PFSK-1 (cell line): ENCODE measurements at regions not wholly inside any gene's neighbourhood (a gene's known extent, or its start where the extent isn't known, plus 50 kb on each side); places are given as distances from the start of the nearest gene placed in this dataset.

Experiments used
- FOXP2 ChIP-seq: optimal IDR thresholded peaks from 2 replicates; pipeline ENCODE3; 2011; ENCODE audit warnings: borderline replicate concordance, control low read depth, inconsistent platforms; ENCODE audit not compliant: insufficient read depth; ENCODE audit errors: extremely low read length, extremely low read depth
- POLR2AphosphoS5 ChIP-seq: IDR thresholded peaks from 2 replicates; pipeline ENCODE4 v1.6.1; 2012; ENCODE audit warnings: low read depth, mild to moderate bottlenecking, control low read depth, low read length, moderate library complexity
- SIN3A ChIP-seq: IDR thresholded peaks from 2 replicates; pipeline ENCODE4 v1.6.1; 2012; ENCODE audit warnings: mild to moderate bottlenecking, low read length, moderate library complexity, borderline replicate concordance; ENCODE audit not compliant: insufficient read depth
- TAF1 ChIP-seq: IDR thresholded peaks from 2 replicates; pipeline ENCODE4 v1.6.1; 2012; ENCODE audit warnings: low read length, control low read depth, borderline replicate concordance; ENCODE audit not compliant: insufficient read depth
- TF ChIP-seq, protein P1 (sequence below), 2 experiments: IDR thresholded peaks; 2 replicates each; pipeline versions ENCODE4 v1.6.1 to v1.8.0; 2011 to 2012; ENCODE audit warnings: low read depth in 2 of 2, low read length in 2 of 2, control low read depth in 1 of 2, inconsistent platforms in 1 of 2, mild to moderate bottlenecking in 1 of 2, moderate library complexity in 1 of 2; ENCODE audit not compliant: insufficient read depth in 1 of 2

GRCh38 chr14:27387463-27387862 is 789.6 kb upstream of the NOVA1 start:
- TF ChIP-seq TAF1: no peak
- TF ChIP-seq SIN3A: no peak
- TF ChIP-seq POLR2AphosphoS5: no peak
- no peak for TF ChIP-seq FOXP2
- TF ChIP-seq, protein P1, sequence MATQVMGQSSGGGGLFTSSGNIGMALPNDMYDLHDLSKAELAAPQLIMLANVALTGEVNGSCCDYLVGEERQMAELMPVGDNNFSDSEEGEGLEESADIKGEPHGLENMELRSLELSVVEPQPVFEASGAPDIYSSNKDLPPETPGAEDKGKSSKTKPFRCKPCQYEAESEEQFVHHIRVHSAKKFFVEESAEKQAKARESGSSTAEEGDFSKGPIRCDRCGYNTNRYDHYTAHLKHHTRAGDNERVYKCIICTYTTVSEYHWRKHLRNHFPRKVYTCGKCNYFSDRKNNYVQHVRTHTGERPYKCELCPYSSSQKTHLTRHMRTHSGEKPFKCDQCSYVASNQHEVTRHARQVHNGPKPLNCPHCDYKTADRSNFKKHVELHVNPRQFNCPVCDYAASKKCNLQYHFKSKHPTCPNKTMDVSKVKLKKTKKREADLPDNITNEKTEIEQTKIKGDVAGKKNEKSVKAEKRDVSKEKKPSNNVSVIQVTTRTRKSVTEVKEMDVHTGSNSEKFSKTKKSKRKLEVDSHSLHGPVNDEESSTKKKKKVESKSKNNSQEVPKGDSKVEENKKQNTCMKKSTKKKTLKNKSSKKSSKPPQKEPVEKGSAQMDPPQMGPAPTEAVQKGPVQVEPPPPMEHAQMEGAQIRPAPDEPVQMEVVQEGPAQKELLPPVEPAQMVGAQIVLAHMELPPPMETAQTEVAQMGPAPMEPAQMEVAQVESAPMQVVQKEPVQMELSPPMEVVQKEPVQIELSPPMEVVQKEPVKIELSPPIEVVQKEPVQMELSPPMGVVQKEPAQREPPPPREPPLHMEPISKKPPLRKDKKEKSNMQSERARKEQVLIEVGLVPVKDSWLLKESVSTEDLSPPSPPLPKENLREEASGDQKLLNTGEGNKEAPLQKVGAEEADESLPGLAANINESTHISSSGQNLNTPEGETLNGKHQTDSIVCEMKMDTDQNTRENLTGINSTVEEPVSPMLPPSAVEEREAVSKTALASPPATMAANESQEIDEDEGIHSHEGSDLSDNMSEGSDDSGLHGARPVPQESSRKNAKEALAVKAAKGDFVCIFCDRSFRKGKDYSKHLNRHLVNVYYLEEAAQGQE (IDR thresholded peaks at IDR 0.05; ENCODE audit: insufficient read depth in 1 of 2, low read depth in 2 of 2, low read length in 2 of 2): no peak

DNA sequence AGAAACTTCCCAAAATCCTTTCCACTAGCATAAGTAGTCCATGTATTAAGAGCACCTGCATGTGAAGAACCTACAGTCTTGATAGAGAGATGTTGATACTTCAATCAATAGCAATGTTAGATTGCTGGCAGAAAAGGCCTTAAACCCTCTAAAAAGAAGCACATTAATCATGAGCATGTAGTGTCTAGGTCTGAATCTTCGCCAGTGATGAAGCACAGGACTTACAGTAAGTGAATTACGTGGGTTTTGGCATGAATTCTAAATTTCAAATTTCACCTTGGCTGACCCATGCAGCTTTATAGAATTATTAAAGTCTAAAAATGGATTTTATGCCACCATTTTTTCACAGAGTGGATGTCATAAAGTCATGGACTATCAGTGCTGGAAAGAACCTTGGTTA is 791.6 kb upstream of the NOVA1 start:
- TF ChIP-seq SIN3A: no peak
- no peak for TF ChIP-seq FOXP2
- TF ChIP-seq, protein P1 (IDR thresholded peaks at IDR 0.05; ENCODE audit: insufficient read depth in 1 of 2, low read depth in 2 of 2, low read length in 2 of 2): no peak
- no peak for TF ChIP-seq TAF1
- no peak for TF ChIP-seq POLR2AphosphoS5

GRCh38 chr14:27390155-27390554 is 792.3 kb upstream of the NOVA1 start:
- TF ChIP-seq, protein P1 (IDR thresholded peaks at IDR 0.05; ENCODE audit: insufficient read depth in 1 of 2, low read depth in 2 of 2, low read length in 2 of 2): no peak
- TF ChIP-seq POLR2AphosphoS5 (no peak), FOXP2 (no peak), TAF1 (no peak), SIN3A (no peak)

DNA sequence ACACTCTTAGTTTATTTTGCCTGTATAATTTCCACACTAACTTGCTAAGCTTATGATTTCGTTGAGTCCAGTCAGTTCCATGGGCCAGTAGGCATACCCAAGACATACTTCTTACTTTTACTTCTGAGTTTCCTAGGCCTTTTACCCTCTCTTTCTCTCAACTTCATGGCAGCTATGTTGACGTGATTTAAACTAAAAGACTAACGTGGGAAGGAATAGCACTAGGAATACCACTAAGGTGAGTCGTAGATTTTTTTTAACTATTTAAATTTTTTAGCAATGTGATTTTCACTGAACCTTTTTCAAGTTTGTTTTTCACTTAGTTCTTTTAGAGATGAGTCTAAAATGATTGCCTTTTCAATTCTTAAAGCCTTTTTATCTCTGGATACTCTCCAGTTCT is 793.5 kb upstream of the NOVA1 start:
- no peak for TF ChIP-seq TAF1
- no peak for TF ChIP-seq POLR2AphosphoS5
- no peak for TF ChIP-seq FOXP2
- TF ChIP-seq, protein P1 (IDR thresholded peaks at IDR 0.05; ENCODE audit: insufficient read depth in 1 of 2, low read depth in 2 of 2, low read length in 2 of 2): no peak
- no peak for TF ChIP-seq SIN3A

DNA sequence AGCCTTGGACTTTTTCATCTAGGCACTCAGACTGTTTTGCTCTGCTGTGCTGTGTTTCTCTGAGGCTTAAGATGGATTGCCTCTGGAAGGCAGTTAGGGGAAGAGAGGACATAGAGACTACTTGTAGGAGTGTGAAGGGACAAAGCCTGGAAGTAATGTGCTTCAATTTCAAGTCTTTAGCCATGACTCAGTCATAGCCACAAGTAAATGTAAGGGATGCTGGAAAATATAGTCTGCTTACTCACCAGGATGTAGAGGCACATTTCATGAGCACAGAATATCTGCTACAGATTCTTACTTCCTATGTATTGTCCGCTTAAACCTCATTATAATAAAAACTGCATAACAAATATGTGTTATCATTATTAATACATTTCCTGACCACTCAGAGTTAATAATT is 794.3 kb upstream of the NOVA1 start:
- TF ChIP-seq POLR2AphosphoS5: no peak
- TF ChIP-seq, protein P1 (IDR thresholded peaks at IDR 0.05; ENCODE audit: insufficient read depth in 1 of 2, low read depth in 2 of 2, low read length in 2 of 2): no peak
- no peak for TF ChIP-seq TAF1
- TF ChIP-seq SIN3A: no peak
- TF ChIP-seq FOXP2: no peak
